Neural cell (in vitro differentiated cells): ENCODE measurements at regions not wholly inside any gene's neighbourhood (a gene's known extent, or its start where the extent isn't known, plus 50 kb on each side); places are given as distances from the start of the nearest gene placed in this dataset.

Experiments
- H2AFZ ChIP-seq: fragments of 200-600, 300-800 bp; sonication (generic), shearing (Covaris generic); 2 replicates; pipeline ENCODE4 v1.6.0; 2014; ENCODE audit warnings: low read depth, mild to moderate bottlenecking, antibody characterized with exemption, low read length, moderate library complexity
- H3F3A ChIP-seq: fragments of 200-600 bp; shearing (Covaris generic); 2 replicates; pipeline ENCODE4 v1.6.1; 2016; ENCODE audit warnings: mild to moderate bottlenecking, moderate library complexity, mixed read lengths, antibody characterized with exemption, low read length; ENCODE audit not compliant: insufficient read depth, poor library complexity, severe bottlenecking
- H3K27ac ChIP-seq: fragments of 200-600, 300-800 bp; sonication (generic), shearing (Covaris generic); 2 replicates; pipeline ENCODE4 v1.5.1; 2014; ENCODE audit warnings: mild to moderate bottlenecking, low read length, moderate library complexity
- H3K27me3 ChIP-seq: fragments of 300-800, 200-600 bp; sonication (generic), shearing (Covaris generic); 2 replicates; pipeline ENCODE4 v1.6.0; 2014; ENCODE audit warnings: mild to moderate bottlenecking, low read depth, low read length, moderate library complexity; ENCODE audit not compliant: insufficient read depth
- H3K36me3 ChIP-seq: fragments of 300-800, 200-600 bp; sonication (generic), shearing (Covaris generic); 2 replicates; pipeline ENCODE4 v1.5.1; 2014; ENCODE audit warnings: mild to moderate bottlenecking, antibody characterized with exemption, low read length, moderate library complexity; ENCODE audit not compliant: insufficient read depth
- H3K4me2 ChIP-seq: fragments of 300-800, 200-600 bp; sonication (generic), shearing (Covaris generic); 2 replicates; pipeline ENCODE4 v1.6.0; 2014; ENCODE audit warnings: mild to moderate bottlenecking, low read length
- H3K4me3 ChIP-seq: fragments of 300-800, 200-600 bp; sonication (generic), shearing (Covaris generic); 2 replicates; pipeline ENCODE4 v1.5.1; 2014; ENCODE audit warnings: mild to moderate bottlenecking, low read length, moderate library complexity
- H3K79me2 ChIP-seq: fragments of 200-600 bp; shearing (Covaris generic); replicated peaks from 2 replicates; pipeline ENCODE4 v1.6.0; 2014; ENCODE audit warnings: mild to moderate bottlenecking, low read length, moderate library complexity; ENCODE audit not compliant: insufficient read depth
- H3K9ac ChIP-seq: fragments of 300-800, 200-600 bp; sonication (generic), shearing (Covaris generic); 2 replicates; pipeline ENCODE4 v1.6.1; 2016; ENCODE audit warnings: mild to moderate bottlenecking, low read length, mixed read lengths
- H3K9me2 ChIP-seq: fragments of 200-600 bp; shearing (Covaris generic); 2 replicates; pipeline ENCODE4 v1.6.1; 2016; ENCODE audit warnings: mild to moderate bottlenecking, low read length, mixed read lengths; ENCODE audit not compliant: insufficient read depth
- H3K9me3 ChIP-seq: fragments of 200-600, 300-800 bp; sonication (generic), shearing (Covaris generic); 2 replicates; pipeline ENCODE4 v1.6.1; 2016; ENCODE audit warnings: mild to moderate bottlenecking, mixed run types, low read length, moderate library complexity, mixed read lengths
- H4K20me1 ChIP-seq: fragments of 200-600 bp; shearing (Covaris generic); 2 replicates; pipeline ENCODE4 v1.6.1; 2016; ENCODE audit warnings: mild to moderate bottlenecking, mixed run types; ENCODE audit not compliant: insufficient read depth
- EP300 ChIP-seq: fragments of 450-650 bp; conservative IDR thresholded peaks from 2 replicates; pipeline ENCODE4 v1.6.1; 2014; ENCODE audit warnings: antibody characterized with exemption, mild to moderate bottlenecking, moderate library complexity; ENCODE audit not compliant: poor library complexity, severe bottlenecking
- EZH2 ChIP-seq: fragments of 200-600, 300-800 bp; shearing (Covaris generic), sonication (generic); IDR thresholded peaks from 2 replicates; pipeline ENCODE4 v1.6.1; 2014; ENCODE audit warnings: antibody characterized with exemption, low read length, borderline replicate concordance, mild to moderate bottlenecking; ENCODE audit not compliant: insufficient read depth, poor library complexity, severe bottlenecking
- MXI1 ChIP-seq: fragments of 450-650 bp; conservative IDR thresholded peaks from 2 replicates; pipeline ENCODE4 v1.6.1; 2014; ENCODE audit warnings: antibody characterized with exemption, mild to moderate bottlenecking; ENCODE audit not compliant: poor library complexity, severe bottlenecking
- POLR2AphosphoS5 ChIP-seq: IDR thresholded peaks from 2 replicates; pipeline ENCODE4 v1.6.1; 2012
- RAD21 ChIP-seq: fragments of 450-650 bp; conservative IDR thresholded peaks from 2 replicates; pipeline ENCODE4 v1.6.1; 2014; ENCODE audit warnings: antibody characterized with exemption, mild to moderate bottlenecking, moderate library complexity
- SMC3 ChIP-seq: fragments of 450-650 bp; conservative IDR thresholded peaks from 2 replicates; pipeline ENCODE4 v1.6.1; 2014; ENCODE audit warnings: antibody characterized with exemption, mild to moderate bottlenecking, moderate library complexity; ENCODE audit not compliant: poor library complexity
- TAF1 ChIP-seq: IDR thresholded peaks from 2 replicates; pipeline ENCODE4 v1.6.1; 2012; ENCODE audit warnings: low read depth
- TF ChIP-seq, protein P1 (sequence below): IDR thresholded peaks from 2 replicates; pipeline ENCODE4 v1.6.1; 2012; ENCODE audit warnings: borderline replicate concordance
- TF ChIP-seq, protein P2 (sequence below): fragments of 450-650 bp; IDR thresholded peaks from 2 replicates; pipeline ENCODE4 v1.5.1; 2014; ENCODE audit warnings: antibody characterized with exemption, mild to moderate bottlenecking, moderate library complexity; ENCODE audit not compliant: poor library complexity, severe bottlenecking

DNA sequence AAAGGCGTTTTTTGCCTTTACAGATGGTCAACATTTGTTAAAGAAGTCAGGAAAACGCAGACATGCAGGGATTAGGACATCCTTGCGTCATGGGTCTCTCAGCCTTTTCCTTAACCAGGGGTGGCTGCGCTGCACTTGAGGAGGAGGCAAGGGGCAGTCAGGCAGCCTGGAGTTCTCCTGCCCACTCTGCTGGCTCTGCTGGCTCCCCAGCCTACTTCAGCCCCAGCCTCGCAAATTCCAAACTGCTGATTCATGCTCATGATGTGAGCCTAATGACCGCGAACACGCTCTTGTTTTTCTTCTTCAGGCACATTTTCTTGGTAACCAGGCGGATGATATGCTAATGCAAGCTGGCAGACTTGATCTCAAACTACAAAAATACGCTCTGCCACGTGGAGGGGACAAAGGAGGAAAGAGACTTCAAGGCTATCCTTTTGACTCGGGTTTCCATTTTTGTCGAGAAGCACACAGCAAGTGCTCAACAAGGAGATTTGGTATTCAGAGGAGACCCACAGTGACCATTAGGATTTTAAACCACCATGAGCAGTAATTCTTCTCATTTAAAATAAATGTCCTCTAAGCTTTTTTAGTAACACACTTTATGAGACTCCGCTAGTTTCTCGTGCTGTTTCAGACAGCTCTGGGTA, 290.3 kb upstream of the STXBP5 start:
- Histone ChIP-seq H3K4me2 (no peak overlapping the region), H3F3A (no peaks in the 10 kb centered on the region), H3K27me3 (no peaks in the 10 kb centered on the region), H4K20me1 (no peaks in the 10 kb centered on the region), H3K36me3 (no peaks in the 10 kb centered on the region), H3K4me3 (no peak overlapping the region), H3K9ac (no peak overlapping the region), H3K27ac (no peak overlapping the region), H2AFZ (no peak overlapping the region), H3K79me2 (no peaks in the 10 kb centered on the region), H3K9me3 (no peaks in the 10 kb centered on the region), H3K9me2 (no peaks in the 10 kb centered on the region)
- TF ChIP-seq RAD21 (no peak), SMC3 (no peak), TAF1 (no peak), EZH2 (no peak), POLR2AphosphoS5 (no peak), MXI1 (no peak)
- TF ChIP-seq, protein P1, sequence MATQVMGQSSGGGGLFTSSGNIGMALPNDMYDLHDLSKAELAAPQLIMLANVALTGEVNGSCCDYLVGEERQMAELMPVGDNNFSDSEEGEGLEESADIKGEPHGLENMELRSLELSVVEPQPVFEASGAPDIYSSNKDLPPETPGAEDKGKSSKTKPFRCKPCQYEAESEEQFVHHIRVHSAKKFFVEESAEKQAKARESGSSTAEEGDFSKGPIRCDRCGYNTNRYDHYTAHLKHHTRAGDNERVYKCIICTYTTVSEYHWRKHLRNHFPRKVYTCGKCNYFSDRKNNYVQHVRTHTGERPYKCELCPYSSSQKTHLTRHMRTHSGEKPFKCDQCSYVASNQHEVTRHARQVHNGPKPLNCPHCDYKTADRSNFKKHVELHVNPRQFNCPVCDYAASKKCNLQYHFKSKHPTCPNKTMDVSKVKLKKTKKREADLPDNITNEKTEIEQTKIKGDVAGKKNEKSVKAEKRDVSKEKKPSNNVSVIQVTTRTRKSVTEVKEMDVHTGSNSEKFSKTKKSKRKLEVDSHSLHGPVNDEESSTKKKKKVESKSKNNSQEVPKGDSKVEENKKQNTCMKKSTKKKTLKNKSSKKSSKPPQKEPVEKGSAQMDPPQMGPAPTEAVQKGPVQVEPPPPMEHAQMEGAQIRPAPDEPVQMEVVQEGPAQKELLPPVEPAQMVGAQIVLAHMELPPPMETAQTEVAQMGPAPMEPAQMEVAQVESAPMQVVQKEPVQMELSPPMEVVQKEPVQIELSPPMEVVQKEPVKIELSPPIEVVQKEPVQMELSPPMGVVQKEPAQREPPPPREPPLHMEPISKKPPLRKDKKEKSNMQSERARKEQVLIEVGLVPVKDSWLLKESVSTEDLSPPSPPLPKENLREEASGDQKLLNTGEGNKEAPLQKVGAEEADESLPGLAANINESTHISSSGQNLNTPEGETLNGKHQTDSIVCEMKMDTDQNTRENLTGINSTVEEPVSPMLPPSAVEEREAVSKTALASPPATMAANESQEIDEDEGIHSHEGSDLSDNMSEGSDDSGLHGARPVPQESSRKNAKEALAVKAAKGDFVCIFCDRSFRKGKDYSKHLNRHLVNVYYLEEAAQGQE: no peak
- TF ChIP-seq, protein P2, sequence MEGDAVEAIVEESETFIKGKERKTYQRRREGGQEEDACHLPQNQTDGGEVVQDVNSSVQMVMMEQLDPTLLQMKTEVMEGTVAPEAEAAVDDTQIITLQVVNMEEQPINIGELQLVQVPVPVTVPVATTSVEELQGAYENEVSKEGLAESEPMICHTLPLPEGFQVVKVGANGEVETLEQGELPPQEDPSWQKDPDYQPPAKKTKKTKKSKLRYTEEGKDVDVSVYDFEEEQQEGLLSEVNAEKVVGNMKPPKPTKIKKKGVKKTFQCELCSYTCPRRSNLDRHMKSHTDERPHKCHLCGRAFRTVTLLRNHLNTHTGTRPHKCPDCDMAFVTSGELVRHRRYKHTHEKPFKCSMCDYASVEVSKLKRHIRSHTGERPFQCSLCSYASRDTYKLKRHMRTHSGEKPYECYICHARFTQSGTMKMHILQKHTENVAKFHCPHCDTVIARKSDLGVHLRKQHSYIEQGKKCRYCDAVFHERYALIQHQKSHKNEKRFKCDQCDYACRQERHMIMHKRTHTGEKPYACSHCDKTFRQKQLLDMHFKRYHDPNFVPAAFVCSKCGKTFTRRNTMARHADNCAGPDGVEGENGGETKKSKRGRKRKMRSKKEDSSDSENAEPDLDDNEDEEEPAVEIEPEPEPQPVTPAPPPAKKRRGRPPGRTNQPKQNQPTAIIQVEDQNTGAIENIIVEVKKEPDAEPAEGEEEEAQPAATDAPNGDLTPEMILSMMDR: no peak

DNA sequence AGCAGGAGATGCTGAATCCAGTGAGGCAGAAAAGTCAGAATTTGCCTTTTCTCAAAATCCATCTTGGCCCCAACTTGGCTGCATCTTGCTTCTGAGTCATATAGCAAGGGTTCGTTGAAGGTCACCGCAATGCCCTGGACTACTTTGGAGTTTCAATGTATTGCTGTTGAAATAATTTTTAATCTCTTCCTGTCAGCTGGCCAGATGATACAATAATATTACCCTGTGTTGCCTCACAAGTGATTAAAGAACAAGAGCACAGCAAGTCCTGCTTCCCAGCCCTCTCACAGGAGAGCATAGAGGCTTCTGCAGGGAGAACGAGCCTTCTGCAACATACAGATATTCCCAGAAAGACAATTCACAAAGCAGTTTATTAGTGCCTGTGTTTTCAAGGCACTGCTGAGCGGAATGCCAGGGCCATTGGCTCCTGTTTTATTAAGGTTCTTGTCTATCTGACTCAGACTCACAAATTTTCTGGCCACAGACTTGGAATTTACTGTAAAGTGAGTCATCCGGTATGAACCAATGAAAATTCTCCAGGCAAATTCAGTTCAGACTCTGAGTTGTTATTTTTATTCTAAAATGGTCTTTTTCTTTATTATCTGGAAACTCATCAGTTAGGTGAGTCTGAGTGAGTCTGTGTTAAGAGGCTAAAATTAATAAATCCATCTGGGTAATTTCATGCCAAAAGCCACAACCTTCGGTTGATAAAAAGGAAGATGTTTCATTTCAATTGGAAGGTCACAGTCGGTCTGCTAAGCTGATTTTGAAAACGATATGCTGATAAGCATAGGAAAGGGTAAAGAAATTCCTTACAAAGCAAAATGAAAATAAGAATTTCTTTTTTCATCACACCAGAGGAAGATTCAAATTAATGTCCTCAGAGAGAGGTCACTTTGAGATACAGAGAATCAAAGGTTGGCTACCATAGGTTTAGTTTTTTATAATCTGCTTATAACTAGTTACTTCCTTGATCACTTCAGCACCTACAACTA, 289.4 kb upstream of the STXBP5 start:
- no peak overlapping the region for H2AFZ ChIP-seq
- H3F3A ChIP-seq: no peaks in the 10 kb centered on the region
- TF ChIP-seq POLR2AphosphoS5 (no peak), EP300 (no peak), RAD21 (no peak), TAF1 (no peak), EZH2 (no peak), MXI1 (no peak), SMC3 (no peak)
- TF ChIP-seq, protein P1: no peak
- TF ChIP-seq, protein P2: no peak
- no peaks in the 10 kb centered on the region for H3K9me2 ChIP-seq
- H3K36me3 ChIP-seq: no peaks in the 10 kb centered on the region
- no peaks in the 10 kb centered on the region for H4K20me1 ChIP-seq
- no peak overlapping the region for H3K4me3 ChIP-seq
- H3K9me3 ChIP-seq: no peaks in the 10 kb centered on the region
- H3K4me2 ChIP-seq: no peak overlapping the region
- no peaks in the 10 kb centered on the region for H3K27me3 ChIP-seq
- H3K79me2 ChIP-seq: no peaks in the 10 kb centered on the region
- H3K9ac ChIP-seq: no peak overlapping the region
- H3K27ac ChIP-seq: no peak overlapping the region
